HG03520 (cell line): ENCODE measurements at regions not wholly inside any gene's neighbourhood (a gene's known extent, or its start where the extent isn't known, plus 50 kb on each side); places are given as distances from the start of the nearest gene placed in this dataset.
A peak's percentile ranks its signal among the peaks of the same experiment; 100 is the strongest.

Source experiments
- ATAC-seq: cut with Tn5 transposase; IDR thresholded peaks from one replicate; pipeline ENCODE4 v1.9.1; 2021; ENCODE audit warnings: mild to moderate bottlenecking, moderate library complexity; ENCODE audit not compliant: unreplicated experiment

- ATAC-seq, result no peak
These were observed 446.5 kb downstream of the BCL11A start for GRCh38 chr2:60106836-60107529.

GRCh38 chr2:60105906-60106305 is 447.5 kb downstream of the BCL11A start:
- no peak for ATAC-seq

- ATAC-seq, result peak; percentile 73
These were observed 448.6 kb downstream of the BCL11A start for GRCh38 chr2:60104514-60105505.

- ATAC-seq, result no peak
These were observed 453.4 kb downstream of the BCL11A start for GRCh38 chr2:60100034-60100433.

- no peak for ATAC-seq
These were observed 454.5 kb downstream of the BCL11A start for GRCh38 chr2:60098996-60099395.

- no peak for ATAC-seq
These were observed 456.2 kb downstream of the BCL11A start for GRCh38 chr2:60097298-60097697.

GRCh38 chr2:60096556-60096955 is 456.9 kb downstream of the BCL11A start:
- ATAC-seq, result no peak

GRCh38 chr2:60095903-60096302 is 457.6 kb downstream of the BCL11A start:
- no peak for ATAC-seq

GRCh38 chr2:60095202-60095815 is 458.1 kb downstream of the BCL11A start:
- no peak for ATAC-seq

GRCh38 chr2:60094450-60094929 is 459.0 kb downstream of the BCL11A start:
- ATAC-seq, result no peak

GRCh38 chr2:60092781-60093180 is 460.7 kb downstream of the BCL11A start:
- no peak for ATAC-seq

GRCh38 chr2:60091894-60092293 is 461.6 kb downstream of the BCL11A start:
- no peak for ATAC-seq

GRCh38 chr2:60091266-60091665 is 462.2 kb downstream of the BCL11A start:
- ATAC-seq, result no peak

GRCh38 chr2:60079562-60079961 is 473.9 kb downstream of the BCL11A start:
- no peak for ATAC-seq

GRCh38 chr2:60075048-60075447 is 478.4 kb downstream of the BCL11A start:
- no peak for ATAC-seq

GRCh38 chr2:60073201-60073600 is 480.3 kb downstream of the BCL11A start:
- ATAC-seq, result no peak

- no peak for ATAC-seq
These were observed 480.8 kb downstream of the BCL11A start for GRCh38 chr2:60072609-60073008.

GRCh38 chr2:60071490-60071831 is 482.0 kb downstream of the BCL11A start:
- no peak for ATAC-seq

GRCh38 chr2:60070736-60071489 is 482.5 kb downstream of the BCL11A start:
- ATAC-seq, result no peak

- ATAC-seq, result no peak
These were observed 483.3 kb downstream of the BCL11A start for GRCh38 chr2:60070196-60070595.

GRCh38 chr2:60068755-60069154 is 484.7 kb downstream of the BCL11A start:
- no peak for ATAC-seq
